ENCODE measurements at regions not wholly inside any gene's neighbourhood (a gene's known extent, or its start where the extent isn't known, plus 50 kb on each side); places are given as distances from the start of the nearest gene placed in this dataset.
A peak's percentile ranks its signal among the peaks of the same experiment; 100 is the strongest.

GRCh38 chr13:21966014-21966413 lies 295.1 kb downstream of the FGF9 start:
- CTCF ChIA-PET, result interaction anchor here (0.6 kb wide), 1 partner anchor 1703 kb away, joined by 3 read pairs; no protein-coding TSS in a partner anchor
- TF ChIP-seq CTCF (IDR thresholded peaks at IDR 0.05; ENCODE audit: insufficient read depth, low read depth, low read length), result no peak
- H3K4me3 ChIP-seq (ENCODE audit: low read depth, low read length), result no peak overlapping the region
- H3K36me3 ChIP-seq (ENCODE audit: control insufficient read depth, insufficient read depth, low read length), result no peaks in the 10 kb centered on the region
- no peak for DNase-seq (ENCODE audit: low read depth)
- no peaks in the 10 kb centered on the region for H3K27me3 ChIP-seq (ENCODE audit: control insufficient read depth, insufficient read depth, low read length)
- POLR2A ChIA-PET, result no interaction called here

DNA sequence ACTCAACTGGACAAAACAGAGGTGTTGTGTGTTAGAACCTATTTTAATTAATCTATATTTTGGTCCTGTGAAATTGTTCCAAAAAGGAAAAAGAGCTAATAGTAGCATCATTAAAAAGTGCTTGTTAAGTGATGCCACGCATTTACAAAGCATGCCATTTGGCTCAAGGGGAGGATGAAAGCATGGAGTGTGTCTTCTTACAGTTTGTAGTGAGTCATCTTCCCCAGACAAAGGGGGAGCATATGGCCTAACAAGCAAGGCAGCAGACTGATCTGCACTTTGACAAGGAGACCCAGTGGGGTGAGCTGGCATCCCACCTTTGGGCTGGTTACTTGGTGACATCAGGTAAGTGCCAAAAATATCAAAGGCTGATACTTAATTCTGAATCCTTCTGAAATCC lies 297.0 kb downstream of the FGF9 start:
- Histone ChIP-seq H3K27me3 (ENCODE audit: control insufficient read depth, insufficient read depth, low read length) (no peaks in the 10 kb centered on the region), H3K36me3 (ENCODE audit: control insufficient read depth, insufficient read depth, low read length) (no peaks in the 10 kb centered on the region), H3K4me3 (ENCODE audit: low read depth, low read length) (no peak overlapping the region)
- ChIA-PET CTCF (no interaction called here), POLR2A (no interaction called here)
- no peak for DNase-seq (ENCODE audit: low read depth)
- no peak for TF ChIP-seq CTCF (IDR thresholded peaks at IDR 0.05; ENCODE audit: insufficient read depth, low read depth, low read length)

- H3K36me3 ChIP-seq (ENCODE audit: control insufficient read depth, insufficient read depth, low read length), result no peaks in the 10 kb centered on the region
- H3K4me3 ChIP-seq (ENCODE audit: low read depth, low read length), result no peak overlapping the region
- ChIA-PET POLR2A (no interaction called here), CTCF (no interaction called here)
- no peak for TF ChIP-seq CTCF (IDR thresholded peaks at IDR 0.05; ENCODE audit: insufficient read depth, low read depth, low read length)
- H3K27me3 ChIP-seq (ENCODE audit: control insufficient read depth, insufficient read depth, low read length), result no peaks in the 10 kb centered on the region
- DNase-seq (ENCODE audit: low read depth), result no peak
These were observed 299.3 kb downstream of the FGF9 start for GRCh38 chr13:21970172-21970571.

- POLR2A ChIA-PET, result no interaction called here
- Histone ChIP-seq H3K36me3 (ENCODE audit: control insufficient read depth, insufficient read depth, low read length) (no peaks in the 10 kb centered on the region), H3K27me3 (ENCODE audit: control insufficient read depth, insufficient read depth, low read length) (no peaks in the 10 kb centered on the region), H3K4me3 (ENCODE audit: low read depth, low read length) (no peak overlapping the region)
- no peak for TF ChIP-seq CTCF (IDR thresholded peaks at IDR 0.05; ENCODE audit: insufficient read depth, low read depth, low read length)
- DNase-seq (ENCODE audit: low read depth), result no peak
- CTCF ChIA-PET, result no interaction called here
These were observed 300.0 kb downstream of the FGF9 start for GRCh38 chr13:21970918-21971317.

DNA sequence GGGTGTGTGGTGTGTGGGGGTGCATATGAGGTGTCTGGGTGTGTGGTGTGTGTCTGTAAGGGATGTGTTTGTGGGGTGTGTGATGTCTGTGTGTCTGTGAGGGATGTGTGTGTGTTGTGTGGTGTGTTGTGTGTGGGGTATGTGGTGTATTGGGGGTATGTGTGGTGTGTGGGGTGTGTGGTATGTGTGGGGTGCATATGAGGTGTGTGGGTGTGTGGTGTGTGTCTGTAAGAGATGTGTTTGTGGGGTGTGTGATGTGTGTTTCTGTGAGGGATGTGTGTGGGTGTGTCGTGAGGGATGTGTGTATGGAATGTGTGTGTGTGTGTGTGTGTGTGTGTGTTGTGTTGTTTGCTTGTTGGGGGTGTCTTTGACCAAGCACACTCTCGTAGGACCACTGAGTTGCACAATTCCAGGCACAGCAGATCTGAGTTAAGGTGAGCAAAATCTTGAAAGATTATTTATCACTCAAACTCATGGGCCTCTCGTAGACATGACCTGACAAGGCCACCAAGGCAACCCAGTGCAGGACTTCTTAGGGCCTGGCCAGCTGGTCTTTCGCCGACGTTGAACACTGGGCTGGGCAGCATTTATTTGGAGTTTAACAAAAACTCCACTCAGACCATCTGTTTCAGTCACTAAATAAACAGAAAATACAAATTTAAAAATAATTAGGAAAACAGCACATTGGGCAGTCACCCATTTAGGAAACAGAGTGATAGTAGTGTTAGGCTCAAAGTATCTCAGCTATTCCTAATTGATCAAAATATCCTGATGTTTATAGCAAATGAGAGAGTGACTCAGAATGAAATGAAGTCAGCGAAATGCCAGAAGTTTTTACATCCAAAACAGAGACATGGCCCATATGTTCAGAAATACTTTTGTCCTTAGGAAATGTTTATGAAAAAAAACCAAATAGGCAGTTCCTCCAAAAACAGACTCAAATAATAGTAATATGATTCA lies 301.1 kb downstream of the FGF9 start:
- TF ChIP-seq CTCF (IDR thresholded peaks at IDR 0.05; ENCODE audit: insufficient read depth, low read depth, low read length), result no peak
- POLR2A ChIA-PET, result interaction anchor here (0.6 kb wide), 1 partner anchor 45 kb away, joined by 11 read pairs; no protein-coding TSS in a partner anchor
- Histone ChIP-seq H3K27me3 (ENCODE audit: control insufficient read depth, insufficient read depth, low read length) (no peaks in the 10 kb centered on the region), H3K4me3 (ENCODE audit: low read depth, low read length) (no peak overlapping the region), H3K36me3 (ENCODE audit: control insufficient read depth, insufficient read depth, low read length) (no peaks in the 10 kb centered on the region)
- CTCF ChIA-PET, result interaction anchor here (0.8 kb wide), 1 partner anchor 15 kb away, joined by 3 read pairs; no protein-coding TSS in a partner anchor
- DNase-seq (ENCODE audit: low read depth), result peak; percentile 46

Measured in BJ (cell line).